Omental fat pad (tissue), 3 donors: ENCODE measurements at regions not wholly inside any gene's neighbourhood (a gene's known extent, or its start where the extent isn't known, plus 50 kb on each side); places are given as distances from the start of the nearest gene placed in this dataset.
A peak's percentile ranks its signal among the peaks of the same experiment; 100 is the strongest.

Source experiments
- ATAC-seq: fragments of 150-250 bp; one replicate; pipeline ENCODE4 v1.9.1; 2016; ENCODE audit warnings: mild to moderate bottlenecking, moderate library complexity; ENCODE audit not compliant: low FRiP score
- DNase-seq: peaks from one replicate; pipeline ENCODE4 v3.0.0-alpha.2; 2019; ENCODE audit warnings: low spot score
- CTCF ChIP-seq, 3 donors: fragments of 450-650 bp; IDR thresholded peaks; one replicate each; pipeline ENCODE4 v1.5.1; 2016 to 2017; ENCODE audit warnings: antibody characterized with exemption in 3 of 3, mild to moderate bottlenecking in 3 of 3, moderate library complexity in 2 of 3

GRCh38 chr14:87678624-87679023 is 314.4 kb downstream of the GALC start:
- ATAC-seq (peak; percentile 35), DNase-seq (no peak)
- no peak for TF ChIP-seq CTCF (IDR thresholded peaks at IDR 0.05)

DNA sequence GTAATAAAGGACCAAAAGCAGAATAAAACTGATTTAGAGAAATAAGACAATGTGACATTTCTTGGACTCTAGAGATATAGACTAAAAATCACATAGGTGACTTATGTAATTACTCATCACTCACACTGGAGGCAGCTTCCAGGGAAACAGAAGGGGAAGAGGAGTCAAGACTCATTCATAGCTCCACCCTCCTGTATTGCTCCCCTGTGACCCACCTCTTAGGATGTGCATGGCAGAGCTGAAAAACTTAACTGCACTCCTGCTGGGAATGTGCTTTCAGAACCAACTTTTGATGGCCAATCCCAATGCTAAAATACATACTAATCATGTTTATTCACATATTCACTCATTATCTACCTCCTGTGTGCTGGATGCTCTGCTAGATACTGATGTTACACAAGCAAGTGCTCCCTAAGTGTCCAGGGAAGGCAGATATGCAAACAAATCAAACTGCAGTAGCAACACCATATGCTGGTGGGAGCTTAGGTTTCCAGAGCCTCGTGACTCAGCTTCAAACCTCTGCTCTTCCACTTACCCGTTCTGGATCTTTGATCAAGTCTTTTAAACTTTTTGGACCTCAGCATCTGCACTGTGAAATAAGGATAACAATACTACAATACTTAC is 316.1 kb downstream of the GALC start:
- ATAC-seq (no peak), DNase-seq (no peak)
- no peak for TF ChIP-seq CTCF (IDR thresholded peaks at IDR 0.05)

- no peak for TF ChIP-seq CTCF (IDR thresholded peaks at IDR 0.05)
- DNase-seq = no peak
- no peak for ATAC-seq
Measured at GRCh38 chr14:87667659-87668058, 325.3 kb downstream of the GALC start.

- ATAC-seq (peak; percentile 62), DNase-seq (no peak)
- no peak for TF ChIP-seq CTCF (IDR thresholded peaks at IDR 0.05)
Measured at GRCh38 chr14:87656315-87656714, 336.7 kb downstream of the GALC start.

- ATAC-seq = no peak
- no peak for DNase-seq
- TF ChIP-seq CTCF (IDR thresholded peaks at IDR 0.05) = no peak
Measured at GRCh38 chr14:87652278-87652677, 340.7 kb downstream of the GALC start.

DNA sequence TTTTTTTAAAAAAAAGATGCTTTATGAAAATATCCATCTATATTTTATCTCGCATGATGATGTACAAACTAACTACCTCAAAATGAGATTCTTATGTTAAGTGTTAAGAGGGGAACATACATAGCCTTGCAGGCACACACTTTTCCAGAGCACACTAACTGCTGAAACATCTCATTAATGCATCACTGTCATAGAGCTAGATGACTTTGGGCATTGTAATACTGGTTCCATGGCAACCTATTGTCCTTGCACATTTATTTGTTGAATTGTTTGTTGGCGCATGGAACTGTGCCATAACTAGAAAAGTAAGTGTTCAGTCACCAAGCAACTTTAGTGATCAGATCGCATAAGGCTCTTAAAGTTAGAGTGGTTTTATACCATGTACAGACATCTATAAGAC is 348.3 kb downstream of the GALC start:
- ATAC-seq = no peak
- no peak for DNase-seq
- TF ChIP-seq CTCF (IDR thresholded peaks at IDR 0.05) = no peak

- DNase-seq (peak; percentile 25), ATAC-seq (peak; percentile 74)
- TF ChIP-seq CTCF (IDR thresholded peaks at IDR 0.05) = no peak
Measured at GRCh38 chr14:87643005-87643404, 350.0 kb downstream of the GALC start.
